MM.1S (cell line): ENCODE measurements at regions not wholly inside any gene's neighbourhood (a gene's known extent, or its start where the extent isn't known, plus 50 kb on each side); places are given as distances from the start of the nearest gene placed in this dataset.

Source experiments
- CTCF ChIP-seq: fragments of 300-600 bp; sonication (generic); IDR thresholded peaks from 2 replicates; pipeline ENCODE4 v1.5.1; 2016; ENCODE audit warnings: antibody characterized with exemption, low read length, mixed read lengths
- EZH2 ChIP-seq: fragments of 300-600 bp; sonication (generic); optimal IDR thresholded peaks from 2 replicates; pipeline ENCODE3; 2017; ENCODE audit warnings: low read depth, mild to moderate bottlenecking, antibody characterized with exemption, low read length, mixed read lengths
- EZH2phosphoT487 ChIP-seq: fragments of 300-600 bp; sonication (generic); IDR thresholded peaks from 2 replicates; pipeline ENCODE4 v1.6.1; 2018; ENCODE audit warnings: antibody characterized with exemption, low read length

GRCh38 chr12:20985399-20985798, 145.6 kb upstream of the SLCO1B1 start:
- TF ChIP-seq CTCF (no peak), EZH2 (no peak), EZH2phosphoT487 (no peak)
